K562 (cell line): ENCODE measurements at regions not wholly inside any gene's neighbourhood (a gene's known extent, or its start where the extent isn't known, plus 50 kb on each side); places are given as distances from the start of the nearest gene placed in this dataset.

Source experiments
- KLF16 ChIP-seq: IDR thresholded peaks from 2 replicates; pipeline ENCODE4 v1.6.1; 2016; ENCODE audit warnings: antibody characterized with exemption
- RBM17 ChIP-seq: fragments of 200-400 bp; formaldehyde crosslinking; IDR thresholded peaks from 2 replicates; pipeline ENCODE4 v1.6.1; 2017; ENCODE audit warnings: low read depth, mild to moderate bottlenecking, low read length, borderline replicate concordance
- TF ChIP-seq, protein P1 (sequence below): fragments of 450-650 bp; IDR thresholded peaks from 2 replicates; pipeline ENCODE4 v1.6.1; 2016; ENCODE audit warnings: low read depth

DNA sequence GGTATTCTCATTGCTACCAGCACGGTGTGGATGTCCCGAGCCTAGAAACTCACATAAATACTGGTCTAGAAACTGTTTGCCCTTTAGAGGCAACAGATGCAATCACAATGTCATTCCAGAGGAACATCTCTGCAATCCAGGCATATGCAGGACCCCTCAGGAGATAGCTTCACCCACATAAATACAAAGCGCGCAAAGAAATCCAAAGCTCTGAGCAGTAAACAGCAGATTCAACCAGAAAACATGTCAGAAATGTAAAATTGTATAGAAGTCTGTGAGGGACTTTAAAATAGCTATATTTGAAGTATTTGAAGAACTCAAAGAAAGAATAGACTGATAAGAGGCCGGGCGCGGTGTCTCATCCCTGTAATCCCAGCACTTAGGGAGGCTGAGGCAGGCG is 291.7 kb downstream of the FAM43A start (continued):
- TF ChIP-seq, protein P1, sequence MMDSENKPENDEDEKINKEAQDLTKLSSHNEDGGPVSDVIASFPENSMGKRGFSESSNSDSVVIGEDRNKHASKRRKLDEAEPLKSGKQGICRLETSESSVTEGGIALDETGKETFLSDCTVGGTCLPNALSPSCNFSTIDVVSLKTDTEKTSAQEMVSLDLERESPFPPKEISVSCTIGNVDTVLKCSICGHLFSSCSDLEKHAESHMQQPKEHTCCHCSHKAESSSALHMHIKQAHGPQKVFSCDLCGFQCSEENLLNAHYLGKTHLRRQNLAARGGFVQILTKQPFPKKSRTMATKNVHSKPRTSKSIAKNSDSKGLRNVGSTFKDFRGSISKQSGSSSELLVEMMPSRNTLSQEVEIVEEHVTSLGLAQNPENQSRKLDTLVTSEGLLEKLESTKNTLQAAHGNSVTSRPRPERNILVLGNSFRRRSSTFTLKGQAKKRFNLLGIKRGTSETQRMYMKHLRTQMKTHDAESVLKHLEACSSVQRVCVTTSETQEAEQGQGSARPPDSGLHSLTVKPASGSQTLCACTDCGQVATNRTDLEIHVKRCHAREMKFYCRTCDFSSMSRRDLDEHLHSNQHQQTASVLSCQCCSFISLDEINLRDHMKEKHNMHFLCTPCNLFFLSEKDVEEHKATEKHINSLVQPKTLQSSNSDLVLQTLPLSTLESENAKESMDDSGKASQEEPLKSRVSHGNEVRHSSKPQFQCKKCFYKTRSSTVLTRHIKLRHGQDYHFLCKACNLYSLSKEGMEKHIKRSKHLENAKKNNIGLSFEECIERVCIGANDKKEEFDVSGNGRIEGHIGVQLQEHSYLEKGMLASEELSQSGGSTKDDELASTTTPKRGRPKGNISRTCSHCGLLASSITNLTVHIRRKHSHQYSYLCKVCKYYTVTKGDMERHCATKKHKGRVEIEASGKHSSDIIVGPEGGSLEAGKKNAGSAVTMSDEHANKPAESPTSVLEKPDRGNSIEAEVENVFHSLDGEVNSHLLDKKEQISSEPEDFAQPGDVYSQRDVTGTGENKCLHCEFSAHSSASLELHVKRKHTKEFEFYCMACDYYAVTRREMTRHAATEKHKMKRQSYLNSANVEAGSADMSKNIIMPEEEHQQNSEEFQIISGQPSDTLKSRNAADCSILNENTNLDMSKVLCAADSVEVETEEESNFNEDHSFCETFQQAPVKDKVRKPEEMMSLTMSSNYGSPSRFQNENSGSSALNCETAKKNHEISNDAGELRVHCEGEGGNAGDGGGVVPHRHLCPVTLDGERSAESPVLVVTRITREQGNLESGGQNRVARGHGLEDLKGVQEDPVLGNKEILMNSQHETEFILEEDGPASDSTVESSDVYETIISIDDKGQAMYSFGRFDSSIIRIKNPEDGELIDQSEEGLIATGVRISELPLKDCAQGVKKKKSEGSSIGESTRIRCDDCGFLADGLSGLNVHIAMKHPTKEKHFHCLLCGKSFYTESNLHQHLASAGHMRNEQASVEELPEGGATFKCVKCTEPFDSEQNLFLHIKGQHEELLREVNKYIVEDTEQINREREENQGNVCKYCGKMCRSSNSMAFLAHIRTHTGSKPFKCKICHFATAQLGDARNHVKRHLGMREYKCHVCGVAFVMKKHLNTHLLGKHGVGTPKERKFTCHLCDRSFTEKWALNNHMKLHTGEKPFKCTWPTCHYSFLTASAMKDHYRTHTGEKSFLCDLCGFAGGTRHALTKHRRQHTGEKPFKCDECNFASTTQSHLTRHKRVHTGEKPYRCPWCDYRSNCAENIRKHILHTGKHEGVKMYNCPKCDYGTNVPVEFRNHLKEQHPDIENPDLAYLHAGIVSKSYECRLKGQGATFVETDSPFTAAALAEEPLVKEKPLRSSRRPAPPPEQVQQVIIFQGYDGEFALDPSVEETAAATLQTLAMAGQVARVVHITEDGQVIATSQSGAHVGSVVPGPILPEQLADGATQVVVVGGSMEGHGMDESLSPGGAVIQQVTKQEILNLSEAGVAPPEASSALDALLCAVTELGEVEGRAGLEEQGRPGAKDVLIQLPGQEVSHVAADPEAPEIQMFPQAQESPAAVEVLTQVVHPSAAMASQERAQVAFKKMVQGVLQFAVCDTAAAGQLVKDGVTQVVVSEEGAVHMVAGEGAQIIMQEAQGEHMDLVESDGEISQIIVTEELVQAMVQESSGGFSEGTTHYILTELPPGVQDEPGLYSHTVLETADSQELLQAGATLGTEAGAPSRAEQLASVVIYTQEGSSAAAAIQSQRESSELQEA: no peak
- TF ChIP-seq KLF16 (no peak), RBM17 (no peak)
- TF ChIP-seq, all 486 proteins: peak for 0
